Esophagus squamous epithelium (tissue), 5 donors: ENCODE measurements at regions not wholly inside any gene's neighbourhood (a gene's known extent, or its start where the extent isn't known, plus 50 kb on each side); places are given as distances from the start of the nearest gene placed in this dataset.

ENCODE experiments used
- DNase-seq: peaks from one replicate; lab custom pipeline; 2025; lab: John Stamatoyannopoulos, UW
- H3K27ac ChIP-seq, 4 donors: fragments of 200-600 bp; sonication (generic); one replicate each; pipeline ENCODE4 v1.5.1; 2016 to 2019; ENCODE audit warnings: mild to moderate bottlenecking in 1 of 4
- H3K27me3 ChIP-seq, 4 donors: fragments of 200-600 bp; sonication (generic); 1 replicate in 3 of 4; 2 replicates in 1 of 4; pipeline versions ENCODE4 v1.5.1 to v1.6.0; 2017 to 2021; ENCODE audit warnings: antibody characterized with exemption in 1 of 4
- H3K36me3 ChIP-seq, 3 donors: fragments of 200-600 bp; sonication (generic); one replicate each; pipeline ENCODE4 v1.5.1; 2016 to 2019
- H3K4me1 ChIP-seq, 3 donors: fragments of 200-600 bp; sonication (generic); one replicate each; pipeline ENCODE4 v1.5.1; 2017 to 2019
- H3K4me3 ChIP-seq, 4 donors: fragments of 200-600 bp; sonication (generic); 1 replicate in 3 of 4; 2 replicates in 1 of 4; pipeline ENCODE4 v1.5.1; 2016 to 2019; ENCODE audit warnings: mild to moderate bottlenecking in 2 of 4, moderate library complexity in 1 of 4
- H3K9me3 ChIP-seq, 3 donors: fragments of 200-600 bp; sonication (generic); one replicate each; pipeline ENCODE4 v1.5.1; 2016 to 2019
- CTCF ChIP-seq, 6 experiments: fragments of 450-650 bp in 4 of 6; fragments of 200-600 bp in 2 of 6; sonication (generic) in 2 of 6; IDR thresholded peaks; one replicate each; pipeline ENCODE4 v1.5.1; 2016 to 2019; ENCODE audit warnings: antibody characterized with exemption in 6 of 6, mild to moderate bottlenecking in 4 of 6, moderate library complexity in 4 of 6
- POLR2A ChIP-seq, 4 donors: fragments of 450-650 bp; IDR thresholded peaks; one replicate each; pipeline ENCODE4 v1.6.1; 2017; ENCODE audit warnings: antibody characterized with exemption in 4 of 4, mild to moderate bottlenecking in 4 of 4, moderate library complexity in 3 of 4
- WGBS, 2 donors: methylation state at CpG; one replicate each; pipeline ENCODE4 v1.1.5; 2018; 5-methylcytosine and 5-hydroxymethylcytosine counted together
- intact Hi-C: fragments of 100-400 bp; cut with DNase I; formaldehyde crosslinking; loops from one replicate; pipeline ENCODE4 v1.15.0; 2022
- donor health status: DM: yes; HTN: yes; CAD: no.

- Histone ChIP-seq H3K4me3 (no peak overlapping the region), H3K4me1 (peaks cover 0 to 27% (median 0%) of the 10 kb centered on the region in 3 donors), H3K36me3 (no peaks in the 10 kb centered on the region), H3K9me3 (peaks cover 0 to 23% (median 5%) of the 10 kb centered on the region in 3 donors), H3K27ac (no peak overlapping the region), H3K27me3 (no peaks in the 10 kb centered on the region)
- intact Hi-C loops: no loop called here
- no peak for TF ChIP-seq CTCF (IDR thresholded peaks at IDR 0.05)
- TF ChIP-seq POLR2A (IDR thresholded peaks at IDR 0.05): no peak
- no peak for DNase-seq
- WGBS, 2 donors: 43 to 77% methylated on average over 1 to 3 of the region's 4 CpGs
Measured at GRCh38 chr3:127053979-127054378, 71.1 kb downstream of the PLXNA1 start.

- Histone ChIP-seq H3K4me1 (peaks cover 0 to 24% (median 0%) of the 10 kb centered on the region in 3 donors), H3K27me3 (no peaks in the 10 kb centered on the region), H3K36me3 (no peaks in the 10 kb centered on the region), H3K27ac (no peak overlapping the region), H3K4me3 (no peak overlapping the region), H3K9me3 (peaks cover 0 to 23% (median 5%) of the 10 kb centered on the region in 3 donors)
- 83 to 93% methylated on average over 1 to 2 of the region's 17 CpGs for WGBS, 2 donors
- TF ChIP-seq POLR2A (IDR thresholded peaks at IDR 0.05) (no peak), CTCF (IDR thresholded peaks at IDR 0.05) (no peak)
- DNase-seq: no peak
- intact Hi-C loops: no loop called here
Measured at GRCh38 chr3:127056281-127056680, 73.4 kb downstream of the PLXNA1 start.

- no peak for TF ChIP-seq POLR2A (IDR thresholded peaks at IDR 0.05)
- TF ChIP-seq CTCF (IDR thresholded peaks at IDR 0.05): no peak
- Histone ChIP-seq H3K27ac (no peak overlapping the region), H3K9me3 (peaks cover 0 to 23% (median 5%) of the 10 kb centered on the region in 3 donors), H3K4me1 (peaks cover 0 to 19% (median 0%) of the 10 kb centered on the region in 3 donors), H3K36me3 (no peaks in the 10 kb centered on the region), H3K4me3 (no peak overlapping the region), H3K27me3 (no peaks in the 10 kb centered on the region)
- 74 to 79% methylated on average over 2 of the region's 2 CpGs for WGBS, 2 donors
- intact Hi-C loops: no loop called here
- DNase-seq: no peak
Measured at GRCh38 chr3:127056976-127057375, 74.1 kb downstream of the PLXNA1 start.

GRCh38 chr3:127059072-127059471, 76.2 kb downstream of the PLXNA1 start:
- H3K27ac ChIP-seq: no peak overlapping the region
- no peak for DNase-seq
- WGBS, 2 donors: 55 to 73% methylated on average over 4 of the region's 4 CpGs
- H3K9me3 ChIP-seq: peaks cover 0 to 23% (median 5%) of the 10 kb centered on the region in 3 donors
- TF ChIP-seq POLR2A (IDR thresholded peaks at IDR 0.05) (no peak), CTCF (IDR thresholded peaks at IDR 0.05) (no peak)
- H3K36me3 ChIP-seq: no peaks in the 10 kb centered on the region
- no peaks in the 10 kb centered on the region for H3K27me3 ChIP-seq
- H3K4me3 ChIP-seq: no peak overlapping the region
- intact Hi-C loops: no loop called here
- peaks cover 0 to 4% (median 0%) of the 10 kb centered on the region in 3 donors for H3K4me1 ChIP-seq

GRCh38 chr3:127061641-127062040, 78.7 kb downstream of the PLXNA1 start:
- H3K36me3 ChIP-seq: no peaks in the 10 kb centered on the region
- no peak for DNase-seq
- H3K4me3 ChIP-seq: no peak overlapping the region
- peaks cover 0 to 3% (median 0%) of the 10 kb centered on the region in 4 donors for H3K27me3 ChIP-seq
- 48 to 50% methylated on average over 5 of the region's 6 CpGs for WGBS, 2 donors
- intact Hi-C loops: no loop called here
- TF ChIP-seq CTCF (IDR thresholded peaks at IDR 0.05) (no peak), POLR2A (IDR thresholded peaks at IDR 0.05) (no peak)
- no peak overlapping the region for H3K27ac ChIP-seq
- peaks cover 0 to 15% (median 0%) of the 10 kb centered on the region in 3 donors for H3K4me1 ChIP-seq
- H3K9me3 ChIP-seq: peaks cover 0 to 17% (median under 1%) of the 10 kb centered on the region in 3 donors
